ENCODE measurements at regions not wholly inside any gene's neighbourhood (a gene's known extent, or its start where the extent isn't known, plus 50 kb on each side); places are given as distances from the start of the nearest gene placed in this dataset.

DNA sequence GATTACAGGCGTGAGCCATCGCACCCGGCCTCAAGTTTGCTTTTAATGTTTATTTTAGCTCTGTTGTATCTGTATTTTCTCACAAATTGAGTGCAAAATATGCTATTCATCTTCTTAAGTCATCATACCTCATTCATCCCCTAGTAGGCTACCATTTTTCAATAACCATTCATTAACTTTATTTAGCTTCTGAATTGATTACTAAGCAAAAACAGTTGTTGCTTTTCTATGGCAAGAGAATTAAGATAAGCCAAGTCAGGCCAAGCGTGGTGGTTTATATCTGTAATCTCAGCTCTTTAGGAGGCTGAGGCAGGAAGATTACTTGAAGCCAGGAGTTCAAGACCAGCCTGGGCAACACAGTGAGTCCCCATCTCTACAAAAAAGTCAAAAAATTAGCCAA lies 63.3 kb upstream of the CERS6 start:
- no peak for TF ChIP-seq RARB (CRISPR knock-in tag; IDR thresholded peaks at IDR 0.05)
- no peak for TF ChIP-seq ZFP30 (CRISPR knock-in tag; IDR thresholded peaks at IDR 0.05)
- TF ChIP-seq, protein P1, sequence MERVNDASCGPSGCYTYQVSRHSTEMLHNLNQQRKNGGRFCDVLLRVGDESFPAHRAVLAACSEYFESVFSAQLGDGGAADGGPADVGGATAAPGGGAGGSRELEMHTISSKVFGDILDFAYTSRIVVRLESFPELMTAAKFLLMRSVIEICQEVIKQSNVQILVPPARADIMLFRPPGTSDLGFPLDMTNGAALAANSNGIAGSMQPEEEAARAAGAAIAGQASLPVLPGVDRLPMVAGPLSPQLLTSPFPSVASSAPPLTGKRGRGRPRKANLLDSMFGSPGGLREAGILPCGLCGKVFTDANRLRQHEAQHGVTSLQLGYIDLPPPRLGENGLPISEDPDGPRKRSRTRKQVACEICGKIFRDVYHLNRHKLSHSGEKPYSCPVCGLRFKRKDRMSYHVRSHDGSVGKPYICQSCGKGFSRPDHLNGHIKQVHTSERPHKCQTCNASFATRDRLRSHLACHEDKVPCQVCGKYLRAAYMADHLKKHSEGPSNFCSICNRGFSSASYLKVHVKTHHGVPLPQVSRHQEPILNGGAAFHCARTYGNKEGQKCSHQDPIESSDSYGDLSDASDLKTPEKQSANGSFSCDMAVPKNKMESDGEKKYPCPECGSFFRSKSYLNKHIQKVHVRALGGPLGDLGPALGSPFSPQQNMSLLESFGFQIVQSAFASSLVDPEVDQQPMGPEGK (CRISPR knock-in tag; IDR thresholded peaks at IDR 0.05; ENCODE audit: borderline replicate concordance), result no peak
- no peak for TF ChIP-seq SNAI2 (CRISPR knock-in tag; IDR thresholded peaks at IDR 0.05)
- no peak for TF ChIP-seq ZFP3 (CRISPR knock-in tag; IDR thresholded peaks at IDR 0.05)
- TF ChIP-seq, protein P2, sequence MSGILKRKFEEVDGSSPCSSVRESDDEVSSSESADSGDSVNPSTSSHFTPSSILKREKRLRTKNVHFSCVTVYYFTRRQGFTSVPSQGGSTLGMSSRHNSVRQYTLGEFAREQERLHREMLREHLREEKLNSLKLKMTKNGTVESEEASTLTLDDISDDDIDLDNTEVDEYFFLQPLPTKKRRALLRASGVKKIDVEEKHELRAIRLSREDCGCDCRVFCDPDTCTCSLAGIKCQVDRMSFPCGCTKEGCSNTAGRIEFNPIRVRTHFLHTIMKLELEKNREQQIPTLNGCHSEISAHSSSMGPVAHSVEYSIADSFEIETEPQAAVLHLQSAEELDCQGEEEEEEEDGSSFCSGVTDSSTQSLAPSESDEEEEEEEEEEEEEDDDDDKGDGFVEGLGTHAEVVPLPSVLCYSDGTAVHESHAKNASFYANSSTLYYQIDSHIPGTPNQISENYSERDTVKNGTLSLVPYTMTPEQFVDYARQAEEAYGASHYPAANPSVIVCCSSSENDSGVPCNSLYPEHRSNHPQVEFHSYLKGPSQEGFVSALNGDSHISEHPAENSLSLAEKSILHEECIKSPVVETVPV (CRISPR knock-in tag; IDR thresholded peaks at IDR 0.05), result no peak
- TF ChIP-seq TOX (CRISPR knock-in tag; IDR thresholded peaks at IDR 0.05; ENCODE audit: borderline replicate concordance), result no peak
- no peak for TF ChIP-seq TCF4 (CRISPR knock-in tag; IDR thresholded peaks at IDR 0.05; ENCODE audit: borderline replicate concordance)
- no peak for TF ChIP-seq ISL1 (CRISPR knock-in tag; IDR thresholded peaks at IDR 0.05)
- TF ChIP-seq BACH2 (CRISPR knock-in tag; IDR thresholded peaks at IDR 0.05; ENCODE audit: borderline replicate concordance), result no peak
- TF ChIP-seq, protein P3, sequence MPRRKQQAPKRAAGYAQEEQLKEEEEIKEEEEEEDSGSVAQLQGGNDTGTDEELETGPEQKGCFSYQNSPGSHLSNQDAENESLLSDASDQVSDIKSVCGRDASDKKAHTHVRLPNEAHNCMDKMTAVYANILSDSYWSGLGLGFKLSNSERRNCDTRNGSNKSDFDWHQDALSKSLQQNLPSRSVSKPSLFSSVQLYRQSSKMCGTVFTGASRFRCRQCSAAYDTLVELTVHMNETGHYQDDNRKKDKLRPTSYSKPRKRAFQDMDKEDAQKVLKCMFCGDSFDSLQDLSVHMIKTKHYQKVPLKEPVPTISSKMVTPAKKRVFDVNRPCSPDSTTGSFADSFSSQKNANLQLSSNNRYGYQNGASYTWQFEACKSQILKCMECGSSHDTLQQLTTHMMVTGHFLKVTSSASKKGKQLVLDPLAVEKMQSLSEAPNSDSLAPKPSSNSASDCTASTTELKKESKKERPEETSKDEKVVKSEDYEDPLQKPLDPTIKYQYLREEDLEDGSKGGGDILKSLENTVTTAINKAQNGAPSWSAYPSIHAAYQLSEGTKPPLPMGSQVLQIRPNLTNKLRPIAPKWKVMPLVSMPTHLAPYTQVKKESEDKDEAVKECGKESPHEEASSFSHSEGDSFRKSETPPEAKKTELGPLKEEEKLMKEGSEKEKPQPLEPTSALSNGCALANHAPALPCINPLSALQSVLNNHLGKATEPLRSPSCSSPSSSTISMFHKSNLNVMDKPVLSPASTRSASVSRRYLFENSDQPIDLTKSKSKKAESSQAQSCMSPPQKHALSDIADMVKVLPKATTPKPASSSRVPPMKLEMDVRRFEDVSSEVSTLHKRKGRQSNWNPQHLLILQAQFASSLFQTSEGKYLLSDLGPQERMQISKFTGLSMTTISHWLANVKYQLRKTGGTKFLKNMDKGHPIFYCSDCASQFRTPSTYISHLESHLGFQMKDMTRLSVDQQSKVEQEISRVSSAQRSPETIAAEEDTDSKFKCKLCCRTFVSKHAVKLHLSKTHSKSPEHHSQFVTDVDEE (CRISPR knock-in tag; IDR thresholded peaks at IDR 0.05), result no peak
- TF ChIP-seq OSR1 (CRISPR knock-in tag; IDR thresholded peaks at IDR 0.05), result no peak
